WTC11 (cell line): ENCODE measurements at regions not wholly inside any gene's neighbourhood (a gene's known extent, or its start where the extent isn't known, plus 50 kb on each side); places are given as distances from the start of the nearest gene placed in this dataset.

Experiments
- ATAC-seq: fragments of 200-7000 bp; cut with Tn5 transposase; 2 replicates; pipeline ENCODE4 v1.10.0; 2021; ENCODE audit warnings: mild to moderate bottlenecking, moderate library complexity
- CTCF ChIA-PET: fragments of 300-600 bp; sonication (Branson Sonifier 250); formaldehyde crosslinking; loops from one replicate; lab custom pipeline; 2021; ENCODE audit warnings: antibody characterized with exemption; lab: Charles Lee
- POLR2A ChIA-PET: fragments of 350-600 bp; sonication (Branson Sonifier 250); formaldehyde crosslinking; loops from one replicate; lab custom pipeline; 2021; ENCODE audit warnings: antibody characterized with exemption; lab: Charles Lee
- DNase-seq: peaks from one replicate; pipeline ENCODE4 v3.0.0; 2021; ENCODE audit warnings: low spot score
- H3K27ac Mint-ChIP-seq: 2 replicates; pipeline ENCODE4 v1.8.0; 2021; ENCODE audit warnings: mixed read lengths
- H3K27me3 Mint-ChIP-seq: 2 replicates; pipeline ENCODE4 v1.8.0; 2021; ENCODE audit warnings: low read depth, mild to moderate bottlenecking, moderate library complexity, mixed read lengths
- H3K36me3 Mint-ChIP-seq: 2 replicates; pipeline ENCODE4 v1.8.0; 2021; ENCODE audit warnings: mixed read lengths
- H3K4me1 Mint-ChIP-seq: 2 replicates; pipeline ENCODE4 v1.8.0; 2022; ENCODE audit warnings: mixed read lengths
- H3K4me3 Mint-ChIP-seq: 2 replicates; pipeline ENCODE4 v1.8.0; 2021; ENCODE audit warnings: mild to moderate bottlenecking, moderate library complexity, mixed read lengths
- H3K9me3 Mint-ChIP-seq: 2 replicates; pipeline ENCODE4 v1.8.0; 2021; ENCODE audit warnings: mixed read lengths
- ATF2 ChIP-seq: sonication (generic); formaldehyde crosslinking; IDR thresholded peaks from 2 replicates; pipeline ENCODE4 v1.8.1; 2022; ENCODE audit warnings: low read depth, missing genetic modification reagents, borderline replicate concordance
- CREM ChIP-seq: sonication (generic); formaldehyde crosslinking; IDR thresholded peaks from 2 replicates; pipeline ENCODE4 v1.8.1; 2022; ENCODE audit warnings: mild to moderate bottlenecking, missing genetic modification reagents, moderate library complexity
- FOXP4 ChIP-seq: sonication (generic); formaldehyde crosslinking; IDR thresholded peaks from 2 replicates; pipeline ENCODE4 v1.8.0; 2022; ENCODE audit warnings: mild to moderate bottlenecking, missing genetic modification reagents
- GRHL2 ChIP-seq: fragments of 250-450 bp; sonication (Bioruptor Pico); IDR thresholded peaks from 2 replicates; pipeline ENCODE4 v1.8.0; 2022; ENCODE audit warnings: mild to moderate bottlenecking, moderate library complexity; ENCODE audit not compliant: insufficient replicate concordance, severe bottlenecking
- HMGXB4 ChIP-seq: sonication (generic); formaldehyde crosslinking; IDR thresholded peaks from 2 replicates; pipeline ENCODE4 v1.8.1; 2023; ENCODE audit warnings: mild to moderate bottlenecking, moderate library complexity, missing genetic modification reagents
- MAX ChIP-seq: sonication (generic); formaldehyde crosslinking; IDR thresholded peaks from 2 replicates; pipeline ENCODE4 v1.8.0; 2022; ENCODE audit warnings: mild to moderate bottlenecking, missing genetic modification reagents
- MXD4 ChIP-seq: fragments of 250-450 bp; sonication (Bioruptor Pico); IDR thresholded peaks from 2 replicates; pipeline ENCODE4 v1.8.0; 2021; ENCODE audit warnings: mild to moderate bottlenecking, moderate library complexity, borderline replicate concordance
- NR2C2 ChIP-seq: sonication (generic); formaldehyde crosslinking; IDR thresholded peaks from 2 replicates; pipeline ENCODE4 v1.8.0; 2022; ENCODE audit warnings: mild to moderate bottlenecking, missing genetic modification reagents
- STAT6 ChIP-seq: sonication (generic); formaldehyde crosslinking; conservative IDR thresholded peaks from 2 replicates; pipeline ENCODE4 v1.8.1; 2023; ENCODE audit warnings: mild to moderate bottlenecking, low read depth, missing genetic modification reagents, moderate library complexity
- USF2 ChIP-seq: sonication (generic); formaldehyde crosslinking; IDR thresholded peaks from 2 replicates; pipeline ENCODE4 v1.8.1; 2023; ENCODE audit warnings: mild to moderate bottlenecking, missing genetic modification reagents, moderate library complexity
- ZBTB21 ChIP-seq: sonication (generic); formaldehyde crosslinking; IDR thresholded peaks from 2 replicates; pipeline ENCODE4 v1.8.1; 2023; ENCODE audit warnings: mild to moderate bottlenecking, missing genetic modification reagents, borderline replicate concordance
- ZNF219 ChIP-seq: sonication (generic); formaldehyde crosslinking; IDR thresholded peaks from 2 replicates; pipeline ENCODE4 v1.8.0; 2023; ENCODE audit warnings: missing genetic modification reagents, mild to moderate bottlenecking, borderline replicate concordance
- ZNF232 ChIP-seq: sonication (generic); formaldehyde crosslinking; IDR thresholded peaks from 2 replicates; pipeline ENCODE4 v1.8.0; 2022; ENCODE audit warnings: mild to moderate bottlenecking, missing genetic modification reagents

- Mint-ChIP-seq H3K9me3 (peaks cover 61% of the 10 kb centered on the region), H3K4me1 (0 out of 2 replicates have a peak, but pooled peaks cover 3% of the 10 kb centered on the region)
- CTCF ChIA-PET, result no interaction called here
- POLR2A ChIA-PET, result no interaction called here
- TF ChIP-seq MXD4 (no peak), ZNF232 (CRISPR knock-in tag) (no peak), ZBTB21 (CRISPR knock-in tag) (no peak), NR2C2 (CRISPR knock-in tag) (no peak), STAT6 (no peak), ZNF219 (no peak), HMGXB4 (CRISPR knock-in tag) (no peak), MAX (CRISPR knock-in tag) (no peak), GRHL2 (CRISPR knock-in tag) (no peak), ATF2 (CRISPR knock-in tag) (no peak)
- TF ChIP-seq, all 79 proteins: peak for 0
- DNase-seq, result no peak
- Mint-ChIP-seq H3K27ac (no peak overlapping the region), H3K27me3 (peaks cover 4% of the 10 kb centered on the region; the same call in 1 of the 2 replicates), H3K36me3 (peaks cover 35% of the 10 kb centered on the region), H3K4me3 (no peak overlapping the region)
- ATAC-seq, result no peak
These were observed 277.2 kb upstream of the VLDLR start for GRCh38 chr9:2344436-2344835.

- 0 out of 2 replicates have a peak, but pooled peaks cover 3% of the 10 kb centered on the region for H3K4me1 Mint-ChIP-seq
- ChIA-PET POLR2A (no interaction called here), CTCF (no interaction called here)
- H3K9me3 Mint-ChIP-seq, result peaks cover 61% of the 10 kb centered on the region
- no peak for ATAC-seq
- DNase-seq, result no peak
- H3K4me3 Mint-ChIP-seq, result no peak overlapping the region
- peaks cover 4% of the 10 kb centered on the region; the same call in 1 of the 2 replicates for H3K27me3 Mint-ChIP-seq
- H3K36me3 Mint-ChIP-seq, result peaks cover 37% of the 10 kb centered on the region
- H3K27ac Mint-ChIP-seq, result no peak overlapping the region
- TF ChIP-seq USF2 (CRISPR knock-in tag), result no peak
- TF ChIP-seq CREM (CRISPR knock-in tag), result no peak
- no peak for TF ChIP-seq FOXP4 (CRISPR knock-in tag)
- no peak for TF ChIP-seq ATF2 (CRISPR knock-in tag)
These were observed 276.6 kb upstream of the VLDLR start for GRCh38 chr9:2345013-2345412.
